Cardiac muscle cell (in vitro differentiated cells and primary cell): ENCODE measurements at regions not wholly inside any gene's neighbourhood (a gene's known extent, or its start where the extent isn't known, plus 50 kb on each side); places are given as distances from the start of the nearest gene placed in this dataset.

ENCODE experiments used
- DNase-seq, 2 donors: peaks; one replicate each; pipeline versions ENCODE4 v3.0.0 to v3.0.0-alpha.2; 2010 to 2017; ENCODE audit warnings: low read depth in 1 of 2, low spot score in 1 of 2
- H3K27ac ChIP-seq: fragments of 200-600 bp; sonication (generic); 2 replicates; pipeline ENCODE4 v1.5.1; 2016
- H3K27me3 ChIP-seq: fragments of 200-600 bp; sonication (generic); 2 replicates; pipeline ENCODE4 v1.6.0; 2016; ENCODE audit warnings: control low read depth
- H3K36me3 ChIP-seq: fragments of 200-600 bp; sonication (generic); 2 replicates; pipeline ENCODE4 v1.5.1; 2016; ENCODE audit warnings: control low read depth
- H3K4me1 ChIP-seq: fragments of 200-600 bp; sonication (generic); 2 replicates; pipeline ENCODE4 v1.8.1; 2017; ENCODE audit warnings: low read depth, mild to moderate bottlenecking, mixed run types
- H3K4me3 ChIP-seq: fragments of 200-600 bp; sonication (generic); 2 replicates; pipeline ENCODE4 v1.5.1; 2016; ENCODE audit warnings: mild to moderate bottlenecking
- H3K9me3 ChIP-seq: fragments of 200-600 bp; sonication (generic); 2 replicates; pipeline ENCODE4 v1.5.1; 2017; ENCODE audit warnings: low read depth, mild to moderate bottlenecking, control low read depth
- TF ChIP-seq, protein P1 (sequence below): IDR thresholded peaks from 2 replicates; pipeline ENCODE4 v1.5.1; 2012; ENCODE audit warnings: low read depth, mild to moderate bottlenecking, low read length

DNA sequence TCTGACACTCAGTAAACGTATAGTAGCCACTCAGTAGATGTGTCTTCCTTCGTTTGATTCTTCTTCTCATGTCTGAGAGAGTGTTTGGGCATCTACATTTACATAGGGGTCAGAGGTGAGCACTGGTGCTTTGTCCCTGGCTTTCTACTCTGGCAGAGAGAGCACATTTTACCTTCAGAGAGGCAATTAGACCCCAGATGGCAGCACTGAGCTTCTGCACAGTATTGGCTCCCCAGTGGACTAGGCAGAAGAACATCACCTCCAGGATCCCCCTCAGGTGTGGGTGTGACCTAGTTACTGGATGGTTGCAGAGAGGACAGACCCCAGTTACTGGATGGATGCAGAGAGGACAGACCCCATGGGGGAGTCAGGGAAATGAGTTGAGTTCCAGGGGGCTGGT is 327.2 kb downstream of the DHX35 start:
- no peaks in the 10 kb centered on the region for H3K36me3 ChIP-seq
- no peaks in the 10 kb centered on the region for H3K4me1 ChIP-seq
- H3K27me3 ChIP-seq, result no peaks in the 10 kb centered on the region
- H3K9me3 ChIP-seq, result no peaks in the 10 kb centered on the region
- H3K4me3 ChIP-seq, result no peak overlapping the region
- TF ChIP-seq, protein P1, sequence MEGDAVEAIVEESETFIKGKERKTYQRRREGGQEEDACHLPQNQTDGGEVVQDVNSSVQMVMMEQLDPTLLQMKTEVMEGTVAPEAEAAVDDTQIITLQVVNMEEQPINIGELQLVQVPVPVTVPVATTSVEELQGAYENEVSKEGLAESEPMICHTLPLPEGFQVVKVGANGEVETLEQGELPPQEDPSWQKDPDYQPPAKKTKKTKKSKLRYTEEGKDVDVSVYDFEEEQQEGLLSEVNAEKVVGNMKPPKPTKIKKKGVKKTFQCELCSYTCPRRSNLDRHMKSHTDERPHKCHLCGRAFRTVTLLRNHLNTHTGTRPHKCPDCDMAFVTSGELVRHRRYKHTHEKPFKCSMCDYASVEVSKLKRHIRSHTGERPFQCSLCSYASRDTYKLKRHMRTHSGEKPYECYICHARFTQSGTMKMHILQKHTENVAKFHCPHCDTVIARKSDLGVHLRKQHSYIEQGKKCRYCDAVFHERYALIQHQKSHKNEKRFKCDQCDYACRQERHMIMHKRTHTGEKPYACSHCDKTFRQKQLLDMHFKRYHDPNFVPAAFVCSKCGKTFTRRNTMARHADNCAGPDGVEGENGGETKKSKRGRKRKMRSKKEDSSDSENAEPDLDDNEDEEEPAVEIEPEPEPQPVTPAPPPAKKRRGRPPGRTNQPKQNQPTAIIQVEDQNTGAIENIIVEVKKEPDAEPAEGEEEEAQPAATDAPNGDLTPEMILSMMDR, result no peak
- H3K27ac ChIP-seq, result no peak overlapping the region
- DNase-seq, result peak in 1 of 2 donors; percentile 9

DNA sequence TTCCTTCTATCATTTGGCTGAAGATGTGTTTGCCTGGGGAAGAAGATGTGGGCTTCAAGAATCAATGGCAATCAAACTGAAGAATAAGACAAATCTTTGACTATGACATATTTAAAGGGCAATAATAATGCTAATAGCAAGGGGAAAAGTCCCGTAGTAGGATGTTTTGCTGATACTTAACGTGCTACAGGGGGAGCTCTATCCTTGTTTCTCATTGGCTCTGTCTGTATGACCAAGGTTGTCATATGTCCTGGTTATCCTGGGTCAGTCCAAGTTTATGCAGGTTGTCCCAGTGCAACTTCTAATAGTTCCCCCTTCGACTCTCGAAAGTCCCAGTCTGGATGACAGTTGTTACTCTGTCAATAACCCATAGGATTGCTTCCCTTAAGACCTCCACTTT is 321.3 kb downstream of the DHX35 start:
- Histone ChIP-seq H3K4me3 (no peak overlapping the region), H3K36me3 (no peaks in the 10 kb centered on the region), H3K9me3 (no peaks in the 10 kb centered on the region), H3K27ac (no peak overlapping the region), H3K4me1 (no peaks in the 10 kb centered on the region), H3K27me3 (no peaks in the 10 kb centered on the region)
- TF ChIP-seq, protein P1, result no peak
- DNase-seq, result no peak

GRCh38 chr20:39282619-39283092 is 320.5 kb downstream of the DHX35 start:
- TF ChIP-seq, protein P1, result no peak
- Histone ChIP-seq H3K36me3 (no peaks in the 10 kb centered on the region), H3K9me3 (no peaks in the 10 kb centered on the region), H3K4me3 (no peak overlapping the region), H3K4me1 (no peaks in the 10 kb centered on the region), H3K27ac (no peak overlapping the region), H3K27me3 (no peaks in the 10 kb centered on the region)
- no peak for DNase-seq

DNA sequence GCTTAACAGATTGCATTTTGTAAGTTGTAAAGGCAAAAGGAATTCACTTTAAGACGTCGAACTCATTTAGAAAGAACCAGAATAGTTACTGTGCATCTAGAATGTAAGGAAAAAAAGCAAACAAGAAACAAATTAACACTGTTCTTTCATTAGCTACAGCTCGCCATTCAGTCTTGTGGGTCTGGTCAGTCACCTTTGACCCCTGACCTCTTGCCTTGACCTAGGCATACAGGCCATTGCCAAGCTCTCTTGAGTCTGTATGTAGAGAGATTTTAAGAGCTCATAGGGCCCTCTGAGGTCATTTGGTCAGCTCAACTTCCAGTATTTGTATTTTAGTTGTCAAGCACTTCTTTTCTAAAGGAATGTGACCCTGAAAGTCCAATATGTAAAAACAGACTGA is 318.7 kb downstream of the DHX35 start:
- Histone ChIP-seq H3K36me3 (no peaks in the 10 kb centered on the region), H3K4me3 (no peak overlapping the region), H3K4me1 (no peaks in the 10 kb centered on the region), H3K27ac (no peak overlapping the region), H3K27me3 (no peaks in the 10 kb centered on the region), H3K9me3 (no peaks in the 10 kb centered on the region)
- TF ChIP-seq, protein P1, result no peak
- no peak for DNase-seq

- TF ChIP-seq, protein P1, result no peak
- Histone ChIP-seq H3K27me3 (no peaks in the 10 kb centered on the region), H3K27ac (no peak overlapping the region), H3K4me3 (no peak overlapping the region), H3K4me1 (no peaks in the 10 kb centered on the region), H3K36me3 (no peaks in the 10 kb centered on the region), H3K9me3 (no peaks in the 10 kb centered on the region)
- no peak for DNase-seq
These were observed 316.2 kb downstream of the DHX35 start for GRCh38 chr20:39278230-39278788.
